NCI-H510A (cell line): ENCODE measurements at regions not wholly inside any gene's neighbourhood (a gene's known extent, or its start where the extent isn't known, plus 50 kb on each side); places are given as distances from the start of the nearest gene placed in this dataset.

Source experiments
- DNase-seq: peaks from one replicate; lab custom pipeline; 2025; lab: John Stamatoyannopoulos, UW

DNA sequence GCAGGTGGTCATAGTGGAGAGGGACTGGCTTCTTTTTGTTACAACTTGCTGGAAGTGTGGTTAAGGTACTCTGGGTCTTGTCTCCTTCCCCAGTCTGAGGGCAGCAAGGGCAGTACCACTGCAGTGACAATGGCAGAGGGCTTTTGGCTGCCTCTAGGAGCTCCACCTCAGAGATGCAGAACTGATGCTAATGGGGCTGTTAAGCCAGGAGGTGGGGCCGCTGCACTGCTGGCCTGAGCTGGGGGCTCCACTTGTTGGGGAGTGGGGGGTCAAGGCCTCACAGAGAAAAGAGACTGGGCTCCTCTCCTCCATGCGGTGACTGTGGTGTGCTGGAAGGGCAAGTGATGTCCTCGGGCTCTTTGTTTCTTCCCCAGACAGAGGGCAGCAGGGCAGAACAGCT, 135.7 kb downstream of the DSEL start:
- DNase-seq: no peak

DNA sequence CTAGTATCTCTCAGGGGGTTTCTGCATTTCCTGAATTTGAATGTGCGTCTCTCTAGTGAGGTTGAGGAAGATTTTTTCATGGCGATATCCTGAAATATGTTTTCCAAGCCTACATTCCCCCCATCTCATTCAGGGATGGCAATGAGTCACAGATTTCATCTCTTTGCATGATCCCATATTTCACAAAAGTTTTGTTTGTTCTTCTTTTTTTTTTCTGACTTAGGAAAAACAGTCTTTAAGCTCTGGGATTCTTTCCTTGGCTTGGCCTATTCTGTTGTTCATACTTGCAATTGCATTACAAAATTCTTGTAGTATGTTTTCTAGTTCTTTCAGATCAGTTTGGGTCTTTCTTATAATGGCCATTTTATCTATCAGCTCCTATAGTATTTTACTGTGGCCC, 136.5 kb downstream of the DSEL start:
- no peak for DNase-seq

DNA sequence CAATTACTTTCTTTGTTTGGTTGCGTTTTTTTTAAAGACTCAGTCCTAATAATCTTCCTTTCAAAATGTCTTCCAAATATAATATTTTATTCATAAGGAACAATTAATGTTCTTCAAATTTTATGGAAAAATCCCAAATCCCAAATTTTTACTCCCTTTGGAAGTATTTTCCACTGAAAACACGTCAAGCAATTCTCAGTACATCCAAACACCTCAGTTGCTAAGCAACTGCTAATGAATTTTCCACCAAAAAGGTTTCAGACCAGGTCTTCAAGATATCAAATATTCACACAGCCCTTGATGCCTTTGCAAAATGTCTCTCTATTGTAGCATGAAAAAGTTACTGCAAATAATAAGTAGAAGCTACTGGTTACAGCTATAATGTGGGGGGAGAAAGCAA, 140.1 kb downstream of the DSEL start:
- DNase-seq: no peak

DNA sequence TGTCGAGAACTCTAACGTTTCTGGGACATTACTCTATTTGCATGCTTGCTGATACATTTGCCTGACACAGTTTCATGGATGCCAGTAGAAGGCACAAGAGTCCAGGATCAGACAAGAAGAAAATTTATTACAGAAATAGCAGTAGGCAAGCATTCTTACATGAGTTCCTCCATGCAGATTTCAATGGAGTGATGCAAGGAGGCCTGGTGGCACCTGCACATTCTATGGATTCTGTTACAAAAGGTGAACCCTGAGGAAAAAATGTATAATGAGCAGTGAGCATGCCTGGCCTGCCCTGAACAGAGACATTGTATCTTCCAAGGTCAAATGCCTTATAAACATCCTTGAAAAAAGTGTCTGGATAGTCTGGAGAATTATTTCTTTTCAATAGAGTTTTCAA, 142.9 kb downstream of the DSEL start:
- DNase-seq: no peak

DNA sequence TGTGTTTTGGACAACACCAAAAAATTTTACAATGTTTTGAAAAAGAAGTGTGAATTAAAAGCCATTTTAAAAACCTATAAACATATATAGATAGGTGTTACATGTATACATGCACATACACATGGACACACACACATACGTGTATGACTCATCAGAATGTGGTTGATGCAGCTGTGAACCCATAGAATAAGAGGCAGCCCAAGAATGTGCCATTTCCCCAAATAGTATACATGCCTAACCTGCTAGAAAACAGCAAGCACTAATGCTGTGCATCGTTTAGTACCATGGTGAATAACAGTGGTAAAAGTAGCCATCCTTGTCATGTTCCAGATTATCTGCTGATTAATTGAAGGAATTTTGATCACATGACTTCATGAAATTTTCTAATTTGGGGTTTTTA, 149.0 kb downstream of the DSEL start:
- no peak for DNase-seq

DNA sequence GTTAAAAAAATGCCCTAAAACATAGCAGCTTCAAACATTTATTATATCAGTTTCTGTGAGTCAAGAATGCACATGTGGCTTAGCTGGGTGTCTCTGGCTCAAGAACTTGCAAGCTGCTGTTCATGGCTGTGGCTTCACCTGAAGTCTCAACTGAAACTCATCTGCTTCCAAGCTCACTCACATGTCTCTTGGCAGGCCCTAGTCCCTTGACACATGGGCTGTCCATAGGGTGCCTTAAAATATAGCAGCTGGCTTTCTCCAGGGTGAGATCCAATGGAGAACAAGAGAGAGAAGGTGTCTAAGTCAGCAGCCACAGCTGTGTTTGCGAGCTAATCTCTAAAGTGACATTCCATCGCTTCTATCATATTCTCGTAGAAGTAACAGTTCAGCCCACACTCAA, 152.8 kb downstream of the DSEL start:
- no peak for DNase-seq

DNA sequence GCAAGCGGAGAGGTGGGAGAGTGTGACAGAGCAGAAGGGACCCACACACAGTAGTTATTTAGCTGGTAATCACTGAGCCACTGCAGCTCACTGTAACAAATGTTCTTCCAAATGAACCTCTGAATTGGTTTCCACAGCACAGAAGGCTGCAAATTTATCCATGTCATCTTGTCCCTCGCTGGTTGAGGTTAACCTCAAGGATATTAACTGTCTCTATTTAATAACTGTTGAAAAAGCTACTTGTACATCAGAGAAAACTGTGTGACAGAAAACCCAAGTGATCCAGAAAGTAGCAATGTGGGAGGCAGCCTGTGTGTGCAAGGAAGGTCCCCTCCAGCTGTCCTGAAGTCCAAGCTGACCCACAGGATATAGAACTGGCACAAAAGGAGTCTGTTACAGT, 153.6 kb downstream of the DSEL start:
- no peak for DNase-seq

DNA sequence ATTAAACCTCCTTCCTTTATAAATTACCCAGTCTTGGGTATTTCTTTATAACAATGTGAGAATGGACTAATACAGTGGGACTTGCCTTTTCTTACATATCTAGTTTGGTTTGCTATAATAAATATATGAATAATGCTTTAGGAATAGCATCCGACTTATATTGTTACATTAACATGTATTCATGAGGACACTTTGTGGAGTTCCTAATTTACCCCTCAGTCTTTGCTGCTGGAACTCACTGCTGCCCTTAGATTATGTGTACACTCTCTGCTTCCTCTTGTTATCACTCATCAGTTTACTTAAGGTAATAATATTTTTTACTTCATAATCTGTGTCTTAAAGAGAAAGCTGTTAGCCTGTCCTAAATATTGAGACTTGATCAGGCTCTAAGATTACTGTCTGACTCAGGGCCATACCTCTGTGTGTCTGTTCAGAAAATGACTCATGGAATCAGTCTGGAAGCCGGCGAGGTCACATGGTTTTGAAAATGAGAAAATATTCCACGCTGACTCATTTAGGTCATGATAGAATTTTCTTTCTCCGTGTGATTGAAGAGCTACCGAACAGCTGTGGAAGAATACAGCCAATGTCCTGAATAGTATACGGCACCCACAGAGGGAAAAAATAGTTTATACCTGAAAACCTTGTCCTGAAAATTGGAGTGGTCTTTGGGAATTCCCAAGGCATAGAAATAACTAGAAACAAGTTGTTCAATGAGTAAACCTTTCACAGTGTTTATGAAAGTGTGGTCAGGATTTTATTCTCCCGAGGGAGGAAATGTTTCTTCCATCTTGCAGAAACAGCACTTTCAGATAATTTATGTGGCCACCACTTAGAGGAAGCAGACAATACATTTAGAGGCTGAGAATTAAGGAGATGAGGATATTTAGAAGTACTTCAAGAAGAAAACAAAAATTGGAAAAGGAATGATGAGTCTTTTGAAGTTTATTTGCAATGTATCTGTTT, 156.4 kb downstream of the DSEL start:
- no peak for DNase-seq

DNA sequence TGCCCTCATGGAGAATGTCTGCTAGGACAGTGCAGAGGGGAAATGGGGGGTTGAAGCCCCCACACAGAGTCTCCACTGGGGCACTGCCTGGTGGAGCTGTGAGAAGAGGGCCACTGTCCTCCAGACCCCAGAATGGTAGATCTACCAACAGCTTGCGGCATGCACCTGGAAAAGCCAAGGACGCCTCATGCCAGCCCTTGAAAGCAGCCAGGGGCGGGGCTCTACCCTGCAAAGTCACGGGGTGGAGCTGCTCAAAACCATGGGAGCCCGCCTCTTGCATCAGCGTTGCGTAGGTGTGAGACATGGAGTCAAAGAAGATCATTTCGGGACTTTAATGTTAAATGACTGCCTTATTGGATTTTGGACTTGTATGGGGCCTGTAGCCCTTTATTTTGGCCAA, 157.6 kb downstream of the DSEL start:
- no peak for DNase-seq

DNA sequence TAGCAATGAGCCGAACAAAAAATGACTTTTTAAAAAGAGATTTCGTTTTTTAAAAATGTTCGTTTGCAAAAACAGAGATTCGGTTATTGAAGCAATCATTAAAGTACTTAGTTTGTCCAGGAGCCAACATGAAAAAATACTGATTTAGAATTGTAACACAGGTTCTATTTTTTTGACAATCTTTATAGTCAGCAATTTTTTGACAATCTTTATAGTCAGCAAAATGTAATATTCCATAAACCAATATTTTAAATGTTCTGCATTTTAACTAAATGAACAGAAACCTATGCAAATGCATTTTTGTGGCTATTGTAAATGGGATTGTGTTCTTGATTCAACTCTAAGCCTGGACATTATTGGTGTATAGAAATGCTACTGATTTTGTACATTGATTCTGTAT, 161.8 kb downstream of the DSEL start:
- no peak for DNase-seq

DNA sequence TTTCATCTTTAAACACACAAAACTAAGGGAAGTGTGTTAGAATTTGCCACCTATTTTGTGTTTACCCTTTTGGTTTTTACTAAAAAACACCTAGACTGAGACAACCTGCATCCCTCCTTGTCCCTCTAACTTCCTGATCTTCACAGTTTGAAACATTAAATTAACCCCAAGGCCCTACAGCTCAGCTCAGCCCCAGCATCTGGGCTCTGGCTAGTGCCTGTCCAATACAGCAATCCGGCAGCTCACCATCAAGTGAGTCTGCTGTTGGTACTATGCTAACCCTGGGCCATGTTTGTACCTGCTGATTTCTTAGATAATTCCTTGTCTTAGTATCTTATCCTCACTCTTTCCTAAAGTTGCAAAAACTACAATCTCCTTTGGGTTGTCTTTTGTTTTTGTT, 162.4 kb downstream of the DSEL start:
- DNase-seq: no peak

DNA sequence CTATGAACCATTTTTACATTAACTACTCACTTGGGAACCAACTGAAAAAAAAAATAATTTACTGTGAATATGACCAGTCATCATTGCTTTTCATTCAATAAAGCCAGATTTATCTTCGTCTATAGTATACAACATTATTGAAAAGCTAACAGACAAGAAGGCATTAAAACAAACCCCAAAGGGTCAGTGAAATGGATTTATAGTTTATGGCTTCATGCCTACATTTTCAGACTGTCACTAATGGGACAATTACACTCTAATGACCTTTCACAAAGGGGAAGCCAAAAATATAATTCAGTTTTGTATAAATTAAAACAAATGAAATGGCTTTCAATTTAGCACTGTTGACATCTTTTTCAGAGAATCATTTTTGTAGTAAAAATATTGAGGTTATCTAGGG, 169.1 kb downstream of the DSEL start:
- no peak for DNase-seq

DNA sequence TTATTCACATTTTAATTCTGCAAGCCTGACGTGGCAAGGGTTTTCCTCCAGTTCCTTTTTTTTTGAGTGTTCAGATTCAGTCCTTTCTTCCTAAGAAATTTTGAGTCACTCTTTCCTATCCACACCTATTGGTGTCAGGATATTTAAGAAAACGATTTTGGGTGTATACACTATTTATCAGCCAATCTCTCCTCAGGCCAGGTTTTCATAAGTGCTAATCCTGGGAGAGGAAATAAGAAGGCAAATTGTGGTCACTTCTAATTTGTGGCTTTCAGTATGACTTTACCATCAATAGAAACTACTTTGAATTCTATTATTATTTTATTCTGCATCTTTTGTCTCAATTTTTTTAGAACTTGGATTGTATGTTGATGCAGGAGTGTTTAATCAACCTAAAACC, 174.4 kb downstream of the DSEL start:
- no peak for DNase-seq

DNA sequence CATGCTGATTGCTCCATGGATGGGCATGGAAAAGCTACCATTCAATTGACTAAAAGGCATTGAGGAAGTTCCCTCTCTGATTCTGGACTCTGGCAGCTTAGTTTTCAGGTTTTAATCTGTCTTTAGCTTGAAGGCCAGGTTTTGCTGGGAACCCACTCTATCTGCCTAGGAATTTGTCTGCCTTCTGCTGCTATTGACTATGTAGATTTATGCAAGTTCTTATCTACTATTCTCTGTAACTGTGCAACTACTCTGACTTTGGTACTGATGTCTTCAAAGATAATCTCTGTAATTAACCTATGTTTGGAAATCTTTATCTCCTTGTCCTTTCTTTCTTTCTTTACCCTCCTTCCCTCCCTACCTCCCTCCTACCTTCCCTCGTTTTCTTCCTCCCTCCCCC, 178.8 kb downstream of the DSEL start:
- no peak for DNase-seq

DNA sequence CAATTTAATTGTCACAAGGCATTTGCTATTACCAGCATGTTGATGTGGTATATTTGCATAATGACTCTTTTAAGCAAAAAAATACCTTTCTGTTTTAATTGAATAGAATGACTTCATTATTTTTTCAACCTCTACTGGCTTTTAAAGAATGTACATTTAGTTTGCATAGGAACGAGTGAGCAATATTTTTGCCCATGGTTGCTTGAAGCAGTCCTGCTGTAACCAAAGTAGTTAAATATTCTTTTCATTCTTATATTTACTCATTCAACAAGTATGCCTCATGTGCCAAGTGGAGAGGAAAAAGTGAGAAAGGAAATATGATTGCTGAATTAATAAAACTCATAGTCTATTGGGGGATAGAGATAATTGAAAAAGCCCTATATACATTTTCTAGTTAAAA, 184.7 kb downstream of the DSEL start:
- no peak for DNase-seq

DNA sequence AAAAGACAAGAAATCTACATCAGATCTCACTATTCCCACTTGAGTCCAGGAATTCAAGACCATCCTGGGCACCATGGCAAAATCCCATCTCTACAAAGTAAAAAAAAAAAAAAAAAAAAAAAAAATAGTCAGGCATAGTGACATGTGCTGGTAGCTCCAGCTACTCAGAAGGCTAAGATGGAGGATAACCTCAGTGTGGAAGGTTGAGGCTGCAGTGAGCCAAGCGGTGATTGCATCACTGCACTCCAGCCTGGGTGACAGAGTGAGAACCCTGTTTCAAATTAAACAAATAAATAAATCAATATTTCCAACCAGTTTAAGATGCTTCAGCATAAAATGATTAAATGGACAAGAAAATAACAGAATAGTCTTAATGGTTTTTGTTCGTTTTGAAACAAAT, 197.4 kb downstream of the DSEL start:
- DNase-seq: no peak

DNA sequence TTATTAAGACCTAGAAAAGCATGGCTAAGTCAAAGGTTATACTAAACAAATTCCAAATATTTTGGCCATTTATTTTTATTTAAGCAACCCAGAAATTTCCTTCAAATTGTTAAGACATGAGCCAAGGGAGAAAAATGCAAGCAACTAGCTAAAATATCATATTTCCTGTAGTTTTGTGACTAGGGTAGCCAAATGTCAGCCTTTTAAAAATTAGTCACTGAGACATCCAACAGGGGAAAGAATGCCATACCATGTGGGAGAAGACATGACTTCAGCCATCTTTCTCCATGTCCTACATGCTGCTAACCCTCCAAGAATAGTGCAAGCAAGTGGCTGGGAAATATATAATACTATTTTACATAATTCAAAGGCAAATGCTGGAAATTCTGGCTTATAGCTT, 197.9 kb downstream of the DSEL start:
- DNase-seq: no peak

DNA sequence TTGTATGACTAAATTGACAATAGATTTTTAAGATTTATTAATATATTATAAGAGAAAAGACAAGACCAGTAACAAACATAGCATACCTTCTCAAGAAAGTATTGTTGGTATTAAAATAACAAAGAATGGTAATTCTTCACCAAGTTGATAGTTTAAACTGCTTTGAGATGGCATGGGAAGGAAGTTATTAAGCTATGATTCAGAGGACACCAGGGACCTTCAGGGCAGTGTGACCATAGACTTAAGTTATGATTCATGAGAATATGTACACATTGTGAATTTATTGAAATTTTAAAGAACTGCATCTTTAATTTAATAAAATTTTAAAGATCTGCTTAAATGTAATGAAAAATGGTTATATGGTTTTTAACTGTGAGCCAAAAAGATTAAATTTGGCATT, 205.7 kb downstream of the DSEL start:
- no peak for DNase-seq

DNA sequence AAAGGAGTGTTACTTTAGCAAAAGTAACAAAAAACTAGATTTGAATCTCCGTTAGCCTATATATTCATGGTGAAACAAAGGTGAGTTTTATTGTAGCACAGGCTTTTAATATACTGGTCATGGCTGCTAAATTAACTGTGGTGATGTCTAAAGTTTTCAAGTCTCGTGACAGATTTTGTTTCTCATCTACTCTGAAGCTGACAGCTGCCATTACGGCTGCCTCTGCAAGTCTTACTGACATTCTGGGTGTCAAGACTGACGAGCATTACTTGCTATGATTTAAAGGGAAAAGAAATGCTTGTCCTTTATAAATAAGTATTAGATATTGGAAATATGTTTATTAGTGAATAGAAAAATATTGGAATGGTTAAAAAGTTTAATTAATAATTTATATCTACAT, 207.7 kb downstream of the DSEL start:
- DNase-seq: no peak

DNA sequence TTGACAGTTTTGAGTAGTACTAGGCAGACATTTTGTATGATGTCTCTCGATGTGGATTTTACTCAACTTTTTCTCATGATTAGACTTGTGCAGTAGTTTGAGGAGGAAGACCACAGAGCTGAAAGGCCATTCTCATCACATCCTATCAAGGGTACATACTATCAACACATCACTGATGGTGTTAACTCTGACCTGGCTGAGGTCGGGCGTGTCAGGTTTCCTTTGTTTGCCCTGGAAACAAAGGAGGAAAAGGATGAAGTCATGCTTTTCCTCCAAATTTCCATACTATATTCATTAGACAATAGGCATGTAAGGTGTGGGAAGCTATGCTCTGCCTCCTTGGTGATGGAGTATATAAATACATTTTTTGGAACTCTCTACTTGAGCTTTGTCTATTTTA, 211.1 kb downstream of the DSEL start:
- DNase-seq: no peak

DNA sequence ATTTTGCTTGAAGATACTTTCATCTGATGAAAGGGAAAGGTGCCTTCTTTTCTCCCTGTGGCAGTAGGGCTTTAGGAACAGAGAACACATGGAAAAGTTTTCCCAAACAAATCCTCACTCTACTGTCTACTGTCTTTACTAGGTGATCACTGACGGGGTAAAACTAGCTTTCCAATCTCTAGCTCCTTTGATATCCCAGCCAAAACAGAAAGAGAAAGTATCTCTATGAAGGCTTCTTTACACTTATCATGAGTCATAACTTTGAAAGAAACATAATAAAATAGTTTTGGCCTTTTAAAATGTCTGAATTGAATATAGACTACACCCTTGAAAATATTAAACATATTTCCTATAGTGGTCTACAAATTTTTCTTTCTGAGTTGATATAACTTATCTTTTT, 214.5 kb downstream of the DSEL start:
- no peak for DNase-seq

DNA sequence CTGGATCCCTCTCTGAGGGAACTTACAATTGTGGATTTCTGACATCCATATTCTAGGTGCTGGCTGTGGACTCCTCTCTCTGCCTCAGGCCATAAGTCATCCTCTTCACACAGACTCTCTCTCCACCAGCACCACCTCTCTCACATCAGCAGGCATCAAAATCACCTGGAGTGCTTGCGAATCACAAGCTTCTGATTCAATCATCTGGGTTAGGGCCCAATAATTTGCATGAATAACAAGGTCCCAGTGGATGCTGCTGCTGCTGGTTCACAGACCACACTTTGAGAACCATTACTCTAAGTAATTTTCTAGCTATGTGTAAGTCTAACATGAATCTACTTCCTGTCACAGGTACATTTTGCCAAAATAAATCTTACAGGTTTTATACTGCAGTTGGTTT, 214.9 kb downstream of the DSEL start:
- DNase-seq: no peak

DNA sequence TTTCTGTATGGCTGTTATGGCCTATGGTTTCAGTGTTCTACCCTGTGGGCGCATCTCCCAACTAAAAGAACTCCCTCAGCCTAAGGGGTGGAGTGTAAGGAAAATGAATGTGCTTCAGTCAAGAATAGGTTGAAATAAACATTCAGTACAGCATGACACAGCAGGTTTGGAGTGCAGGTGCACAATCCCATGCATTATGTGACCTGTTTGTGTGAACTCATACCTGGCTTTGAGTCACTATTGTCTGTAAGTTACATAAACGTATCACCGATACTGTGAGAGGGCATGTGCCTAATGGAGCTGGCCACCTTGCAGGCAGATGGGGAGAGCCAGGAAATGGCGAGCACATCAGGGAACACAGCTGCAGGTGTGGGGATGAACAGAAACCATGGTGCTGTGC, 216.0 kb downstream of the DSEL start:
- DNase-seq: no peak

DNA sequence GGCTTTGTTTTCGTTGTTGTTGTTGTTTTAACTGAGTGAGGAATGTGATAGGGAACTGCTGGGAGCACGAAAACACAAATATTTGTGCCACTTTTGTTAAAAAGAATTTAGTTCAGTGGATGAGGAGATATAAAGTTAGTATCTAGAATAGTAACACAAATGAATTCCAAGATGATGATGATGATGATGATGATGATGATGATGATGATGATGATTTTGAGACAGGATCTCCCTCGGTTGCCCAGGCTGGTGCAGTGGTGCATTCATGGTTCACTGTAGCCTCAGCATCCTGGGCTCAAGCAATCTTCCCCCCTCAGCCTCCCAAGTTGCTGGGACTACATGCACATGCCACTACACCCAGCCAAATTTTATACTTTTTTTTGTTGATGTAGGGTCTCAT, 223.7 kb downstream of the DSEL start:
- no peak for DNase-seq
